ENCODE measurements at regions not wholly inside any gene's neighbourhood (a gene's known extent, or its start where the extent isn't known, plus 50 kb on each side); places are given as distances from the start of the nearest gene placed in this dataset.

GRCh38 chr4:79059631-79060399, 120.6 kb upstream of the PAQR3 start:
- Mint-ChIP-seq H3K27me3 (no peaks in the 10 kb centered on the region), H3K9me3 (no peaks in the 10 kb centered on the region), H3K36me3 (no peaks in the 10 kb centered on the region), H3K27ac (no peak overlapping the region), H3K4me3 (no peak overlapping the region), H3K4me1 (no peaks in the 10 kb centered on the region)
- CTCF ChIA-PET, result no interaction called here
- DNase-seq, result no peak

- H3K4me3 Mint-ChIP-seq, result no peak overlapping the region
- no peak overlapping the region for H3K27ac Mint-ChIP-seq
- H3K4me1 Mint-ChIP-seq, result no peaks in the 10 kb centered on the region
- no peaks in the 10 kb centered on the region for H3K9me3 Mint-ChIP-seq
- H3K27me3 Mint-ChIP-seq, result no peaks in the 10 kb centered on the region
- H3K36me3 Mint-ChIP-seq, result no peaks in the 10 kb centered on the region
- CTCF ChIA-PET, result no interaction called here
- DNase-seq, result no peak
Measured at GRCh38 chr4:79057772-79058171, 118.5 kb upstream of the PAQR3 start.

DNA sequence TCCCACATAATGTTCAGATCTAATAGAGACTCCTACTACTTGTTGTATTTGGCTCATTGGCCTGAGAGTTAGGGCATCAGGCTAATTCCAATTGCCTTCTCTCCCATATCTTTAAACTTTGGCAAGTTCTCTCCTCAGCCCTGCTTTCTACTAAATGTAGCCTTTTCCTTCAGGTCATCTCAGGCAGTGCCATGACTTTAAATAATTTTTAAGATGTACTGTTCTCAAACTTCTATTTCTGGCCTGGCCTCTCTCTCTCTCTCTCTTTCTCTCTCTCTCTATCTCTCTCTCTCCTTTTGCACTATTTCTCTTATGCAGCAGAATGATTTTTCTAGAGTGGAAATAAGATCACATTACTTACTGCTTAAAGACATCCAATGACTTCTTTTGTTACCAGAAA, 114.5 kb upstream of the PAQR3 start:
- no peaks in the 10 kb centered on the region for H3K36me3 Mint-ChIP-seq
- no peaks in the 10 kb centered on the region for H3K4me1 Mint-ChIP-seq
- CTCF ChIA-PET, result no interaction called here
- H3K9me3 Mint-ChIP-seq, result no peaks in the 10 kb centered on the region
- H3K27ac Mint-ChIP-seq, result no peak overlapping the region
- DNase-seq, result no peak
- no peak overlapping the region for H3K4me3 Mint-ChIP-seq
- no peaks in the 10 kb centered on the region for H3K27me3 Mint-ChIP-seq

DNA sequence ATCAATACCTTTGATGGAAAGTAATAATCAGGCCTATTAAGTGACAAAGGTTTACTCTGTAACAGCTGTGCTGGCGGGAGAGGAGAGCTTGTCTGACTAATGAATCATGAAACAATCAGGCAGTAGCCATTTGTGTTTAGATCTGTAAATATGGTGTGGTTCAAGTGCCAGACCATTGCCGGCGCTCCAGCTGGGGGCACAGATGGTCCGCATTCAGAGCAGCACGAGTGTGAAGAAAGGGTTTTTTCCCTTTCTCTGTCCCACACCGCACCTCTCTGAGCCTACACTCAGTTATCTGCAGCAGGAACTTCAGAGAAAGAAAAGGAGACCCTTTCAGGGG, 111.3 kb upstream of the PAQR3 start:
- CTCF ChIA-PET, result no interaction called here
- no peaks in the 10 kb centered on the region for H3K27me3 Mint-ChIP-seq
- H3K4me1 Mint-ChIP-seq, result no peaks in the 10 kb centered on the region
- no peak overlapping the region for H3K4me3 Mint-ChIP-seq
- H3K9me3 Mint-ChIP-seq, result no peaks in the 10 kb centered on the region
- no peak for DNase-seq
- H3K27ac Mint-ChIP-seq, result no peak overlapping the region
- no peaks in the 10 kb centered on the region for H3K36me3 Mint-ChIP-seq

GRCh38 chr4:79049840-79050540, 110.8 kb upstream of the PAQR3 start:
- CTCF ChIA-PET, result no interaction called here
- H3K27ac Mint-ChIP-seq, result no peak overlapping the region
- no peak overlapping the region for H3K4me3 Mint-ChIP-seq
- DNase-seq, result no peak
- no peaks in the 10 kb centered on the region for H3K4me1 Mint-ChIP-seq
- no peaks in the 10 kb centered on the region for H3K36me3 Mint-ChIP-seq
- H3K27me3 Mint-ChIP-seq, result no peaks in the 10 kb centered on the region
- no peaks in the 10 kb centered on the region for H3K9me3 Mint-ChIP-seq

GRCh38 chr4:79048878-79049277, 109.6 kb upstream of the PAQR3 start:
- H3K9me3 Mint-ChIP-seq, result no peaks in the 10 kb centered on the region

GRCh38 chr4:79047316-79047715, 108.1 kb upstream of the PAQR3 start:
- no peak overlapping the region for H3K27ac Mint-ChIP-seq
- no peak for DNase-seq
- H3K36me3 Mint-ChIP-seq, result no peaks in the 10 kb centered on the region
- H3K4me3 Mint-ChIP-seq, result no peak overlapping the region
- H3K4me1 Mint-ChIP-seq, result no peaks in the 10 kb centered on the region
- no peaks in the 10 kb centered on the region for H3K9me3 Mint-ChIP-seq
- H3K27me3 Mint-ChIP-seq, result no peaks in the 10 kb centered on the region
- CTCF ChIA-PET, result no interaction called here

More at GRCh38 chr4:79048878-79049277, 109.6 kb upstream of the PAQR3 start:
- Mint-ChIP-seq H3K27ac (no peak overlapping the region), H3K4me3 (no peak overlapping the region), H3K4me1 (no peaks in the 10 kb centered on the region), H3K27me3 (no peaks in the 10 kb centered on the region), H3K36me3 (no peaks in the 10 kb centered on the region)
- DNase-seq, result no peak
- CTCF ChIA-PET, result no interaction called here

GRCh38 chr4:79046016-79046592, 106.9 kb upstream of the PAQR3 start:
- no peak for DNase-seq
- Mint-ChIP-seq H3K27ac (no peak overlapping the region), H3K27me3 (no peaks in the 10 kb centered on the region), H3K4me3 (no peak overlapping the region), H3K36me3 (no peaks in the 10 kb centered on the region), H3K9me3 (no peaks in the 10 kb centered on the region), H3K4me1 (no peaks in the 10 kb centered on the region)
- CTCF ChIA-PET, result no interaction called here

DNA sequence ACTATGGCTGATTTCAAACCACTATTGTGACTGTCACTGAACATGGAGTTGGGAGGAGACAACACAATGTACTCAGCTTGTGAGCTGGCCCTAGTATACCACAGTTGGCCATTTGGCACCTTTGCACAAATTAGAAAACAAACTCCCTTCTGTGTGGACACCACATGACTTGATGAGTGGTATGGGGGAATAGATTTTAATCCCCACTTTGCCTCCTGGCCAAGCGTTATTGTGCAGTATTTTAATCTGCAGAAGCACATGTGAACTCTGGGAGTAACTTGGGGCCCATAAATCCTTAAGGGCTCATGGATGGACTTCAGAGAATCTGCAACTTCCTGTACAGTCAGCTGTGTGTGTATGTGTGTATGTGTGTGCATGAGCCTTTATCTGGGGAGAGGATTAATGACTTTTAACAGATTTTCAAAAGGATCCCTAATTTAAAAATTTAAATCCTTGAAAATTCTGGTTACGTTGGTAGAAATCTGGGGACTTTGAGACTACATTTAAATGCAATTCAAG, 105.0 kb upstream of the PAQR3 start:
- CTCF ChIA-PET, result no interaction called here
- Mint-ChIP-seq H3K36me3 (no peaks in the 10 kb centered on the region), H3K27me3 (no peaks in the 10 kb centered on the region), H3K4me1 (no peaks in the 10 kb centered on the region), H3K4me3 (no peak overlapping the region), H3K9me3 (no peaks in the 10 kb centered on the region), H3K27ac (no peak overlapping the region)
- no peak for DNase-seq

DNA sequence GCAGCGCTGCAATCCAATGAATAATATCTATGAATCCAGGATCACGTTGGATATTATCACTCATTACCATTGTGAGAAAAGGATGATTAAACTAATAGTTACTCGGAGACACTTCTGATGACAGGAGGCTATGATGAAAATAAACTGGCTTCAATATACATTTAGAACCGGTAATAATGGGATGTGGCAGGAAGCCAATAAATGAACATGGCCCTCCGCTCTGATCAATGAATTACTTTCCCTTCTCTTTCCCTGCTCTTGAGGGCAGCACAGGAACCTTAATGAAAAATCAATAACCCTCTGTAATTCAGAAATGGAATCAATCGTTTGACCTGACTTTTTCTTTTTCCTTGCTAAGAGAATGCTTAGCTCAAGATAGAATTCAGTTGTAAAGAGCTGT, 103.9 kb upstream of the PAQR3 start:
- Mint-ChIP-seq H3K9me3 (no peaks in the 10 kb centered on the region), H3K27me3 (no peaks in the 10 kb centered on the region), H3K27ac (no peak overlapping the region), H3K4me1 (no peaks in the 10 kb centered on the region), H3K4me3 (no peak overlapping the region), H3K36me3 (no peaks in the 10 kb centered on the region)
- CTCF ChIA-PET, result no interaction called here
- DNase-seq, result no peak

DNA sequence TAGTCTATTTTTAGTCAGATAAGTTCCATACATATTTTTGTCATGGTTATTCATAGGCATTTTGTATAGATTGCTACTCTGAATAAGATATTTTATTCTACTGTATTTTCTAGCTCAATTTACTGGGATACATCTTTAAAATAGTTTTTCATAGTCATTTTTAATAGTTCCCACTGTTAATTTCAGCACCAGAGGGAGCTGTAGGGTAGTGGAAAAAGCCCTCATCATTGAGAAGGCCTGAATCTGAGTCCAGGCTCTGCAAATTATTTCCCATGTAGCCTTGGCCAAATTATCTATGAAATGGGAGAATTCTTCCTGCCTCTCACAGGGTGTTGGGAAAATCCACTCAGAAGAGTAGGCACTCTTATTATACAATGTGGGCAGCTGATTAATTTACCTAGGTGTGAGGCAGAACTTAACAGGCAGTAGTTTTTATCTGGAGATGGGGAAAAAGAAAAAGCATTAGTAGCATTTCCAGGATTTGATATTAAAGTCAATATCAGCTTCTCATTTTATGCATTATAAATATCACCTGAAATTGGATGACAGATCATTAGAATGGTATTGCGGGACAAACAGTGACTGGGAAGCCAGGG, 102.9 kb upstream of the PAQR3 start:
- H3K27ac Mint-ChIP-seq, result no peak overlapping the region
- no peaks in the 10 kb centered on the region for H3K9me3 Mint-ChIP-seq
- no peaks in the 10 kb centered on the region for H3K4me1 Mint-ChIP-seq
- CTCF ChIA-PET, result interaction anchor here (1.0 kb wide), 1 partner anchor 534 kb away, joined by 3 read pairs; no protein-coding TSS in a partner anchor
- DNase-seq, result no peak
- no peaks in the 10 kb centered on the region for H3K27me3 Mint-ChIP-seq
- no peaks in the 10 kb centered on the region for H3K36me3 Mint-ChIP-seq
- H3K4me3 Mint-ChIP-seq, result no peak overlapping the region

DNA sequence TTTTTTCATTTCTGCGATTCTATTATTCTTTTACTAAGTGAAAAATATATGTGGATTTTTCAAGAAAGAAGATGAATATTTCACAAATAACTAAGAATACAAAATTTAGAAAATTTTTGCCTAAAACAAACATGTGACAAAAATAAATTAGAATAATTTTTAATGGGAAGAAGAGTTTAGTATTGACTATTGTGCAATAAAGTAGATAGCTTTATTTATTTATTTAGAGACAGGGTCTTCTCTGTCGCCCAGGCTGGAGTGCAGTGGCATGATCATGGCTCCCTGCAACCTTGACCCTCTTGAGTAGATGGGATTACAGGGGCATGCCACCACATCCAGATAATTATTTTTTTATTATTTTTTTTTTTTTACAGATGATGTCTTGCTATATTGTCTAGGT, 95.3 kb upstream of the PAQR3 start:
- CTCF ChIA-PET, result no interaction called here
- no peaks in the 10 kb centered on the region for H3K36me3 Mint-ChIP-seq

DNA sequence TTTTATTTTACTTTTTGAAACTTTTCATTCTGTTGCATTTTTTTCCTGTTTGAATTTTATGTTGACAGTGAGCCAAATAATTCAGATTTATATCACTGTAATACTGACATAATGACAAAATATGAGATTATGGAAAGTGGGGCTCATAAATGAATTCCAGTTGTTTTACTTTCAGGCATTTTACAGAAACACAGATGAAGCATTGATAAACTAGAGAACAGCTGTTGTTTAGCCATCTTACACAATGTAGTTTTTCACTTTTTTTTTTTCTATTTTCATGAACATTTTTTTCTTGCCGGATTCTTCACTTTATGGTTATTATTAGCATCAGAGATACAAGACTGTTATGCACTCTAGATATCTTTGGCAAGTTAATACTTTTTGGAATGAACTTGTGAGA, 91.7 kb upstream of the PAQR3 start:
- Mint-ChIP-seq H3K9me3 (no peaks in the 10 kb centered on the region), H3K27ac (no peak overlapping the region), H3K36me3 (no peaks in the 10 kb centered on the region), H3K27me3 (no peaks in the 10 kb centered on the region), H3K4me3 (no peak overlapping the region), H3K4me1 (no peaks in the 10 kb centered on the region)
- no peak for DNase-seq
- CTCF ChIA-PET, result no interaction called here

More for the DNA sequence above, 95.3 kb upstream of the PAQR3 start:
- Mint-ChIP-seq H3K27ac (no peak overlapping the region), H3K4me3 (no peak overlapping the region), H3K4me1 (no peaks in the 10 kb centered on the region), H3K9me3 (no peaks in the 10 kb centered on the region), H3K27me3 (no peaks in the 10 kb centered on the region)
- no peak for DNase-seq

DNA sequence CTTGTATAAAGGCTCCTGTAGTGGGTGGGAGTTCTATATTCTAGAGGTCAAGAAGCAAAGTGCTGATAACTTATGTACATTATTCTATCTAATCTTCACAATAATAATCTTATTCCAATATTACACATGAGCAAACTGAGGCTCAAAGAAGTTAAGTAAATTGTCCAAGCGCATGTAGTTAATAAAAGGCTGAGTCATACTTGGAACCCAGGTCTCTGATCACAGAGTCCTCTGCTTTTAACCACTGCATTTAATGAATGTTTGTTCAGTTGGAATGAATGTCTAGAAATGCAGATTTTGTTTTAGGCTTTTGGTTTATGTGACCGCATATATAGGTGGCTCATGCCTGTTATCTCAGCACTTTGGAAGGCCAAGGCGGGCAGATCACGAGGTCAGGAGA, 88.4 kb upstream of the PAQR3 start:
- no peak overlapping the region for H3K27ac Mint-ChIP-seq
- H3K4me1 Mint-ChIP-seq, result no peaks in the 10 kb centered on the region
- CTCF ChIA-PET, result no interaction called here
- no peaks in the 10 kb centered on the region for H3K36me3 Mint-ChIP-seq
- H3K9me3 Mint-ChIP-seq, result no peaks in the 10 kb centered on the region
- H3K4me3 Mint-ChIP-seq, result no peak overlapping the region
- no peak for DNase-seq
- no peaks in the 10 kb centered on the region for H3K27me3 Mint-ChIP-seq

DNA sequence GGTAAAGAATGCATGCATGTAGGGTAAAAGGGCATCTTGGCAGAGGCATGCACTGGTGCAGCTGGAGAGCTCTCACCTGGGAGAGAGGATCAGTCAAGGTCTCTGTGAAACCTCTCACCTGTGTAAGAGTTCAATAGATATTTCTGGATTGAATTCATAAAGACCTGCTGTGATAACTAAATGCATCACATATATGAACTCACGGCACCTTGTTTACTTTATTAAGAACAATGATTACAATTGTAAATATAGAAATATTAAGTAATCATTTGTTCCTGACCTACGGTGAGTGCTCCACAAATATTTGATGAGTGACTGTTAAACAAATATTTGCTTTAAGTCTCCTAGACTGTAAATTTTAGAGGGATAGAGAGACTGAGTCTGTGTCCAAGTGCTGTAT, 85.9 kb upstream of the PAQR3 start:
- H3K27me3 Mint-ChIP-seq, result no peaks in the 10 kb centered on the region
- no peaks in the 10 kb centered on the region for H3K4me1 Mint-ChIP-seq
- no peak overlapping the region for H3K4me3 Mint-ChIP-seq
- H3K36me3 Mint-ChIP-seq, result no peaks in the 10 kb centered on the region
- CTCF ChIA-PET, result no interaction called here
- no peaks in the 10 kb centered on the region for H3K9me3 Mint-ChIP-seq
- no peak overlapping the region for H3K27ac Mint-ChIP-seq
- DNase-seq, result no peak
